ENCODE measurements at regions not wholly inside any gene's neighbourhood (a gene's known extent, or its start where the extent isn't known, plus 50 kb on each side); places are given as distances from the start of the nearest gene placed in this dataset.

- TF ChIP-seq CTCF (conservative IDR thresholded peaks at IDR 0.05; ENCODE audit: low read depth in 2 of 2) (peak; percentile 95 to 98), REST (IDR thresholded peaks at IDR 0.05; ENCODE audit: unreplicated experiment) (no peak), STAT1 (IDR thresholded peaks at IDR 0.05; ENCODE audit: unreplicated experiment) (no peak), POLR2AphosphoS5 (IDR thresholded peaks at IDR 0.05; ENCODE audit: low read depth) (no peak), EZH2phosphoT487 (IDR thresholded peaks at IDR 0.05; ENCODE audit: unreplicated experiment) (no peak), ETS1 (IDR thresholded peaks at IDR 0.05) (no peak), EZH2 (IDR thresholded peaks at IDR 0.05; ENCODE audit: low read depth, unreplicated experiment) (no peak), ZNF114 (CRISPR knock-in tag; IDR thresholded peaks at IDR 0.05) (no peak), JUNB (IDR thresholded peaks at IDR 0.05; ENCODE audit: unreplicated experiment) (no peak), CREB1 (CRISPR knock-in tag; IDR thresholded peaks at IDR 0.05; ENCODE audit: low read depth) (no peak), ZNF331 (CRISPR knock-in tag; IDR thresholded peaks at IDR 0.05; ENCODE audit: low read depth) (no peak), NANOG (IDR thresholded peaks at IDR 0.05; ENCODE audit: borderline replicate concordance) (no peak), ZNF462 (CRISPR knock-in tag; IDR thresholded peaks at IDR 0.05) (no peak)
Observed at GRCh38 chr3:24773798-24774197, 279.1 kb upstream of the THRB start.
